NCI-H510A (cell line): ENCODE measurements at regions not wholly inside any gene's neighbourhood (a gene's known extent, or its start where the extent isn't known, plus 50 kb on each side); places are given as distances from the start of the nearest gene placed in this dataset.

Source experiments
- DNase-seq: peaks from one replicate; lab custom pipeline; 2025; lab: John Stamatoyannopoulos, UW

DNA sequence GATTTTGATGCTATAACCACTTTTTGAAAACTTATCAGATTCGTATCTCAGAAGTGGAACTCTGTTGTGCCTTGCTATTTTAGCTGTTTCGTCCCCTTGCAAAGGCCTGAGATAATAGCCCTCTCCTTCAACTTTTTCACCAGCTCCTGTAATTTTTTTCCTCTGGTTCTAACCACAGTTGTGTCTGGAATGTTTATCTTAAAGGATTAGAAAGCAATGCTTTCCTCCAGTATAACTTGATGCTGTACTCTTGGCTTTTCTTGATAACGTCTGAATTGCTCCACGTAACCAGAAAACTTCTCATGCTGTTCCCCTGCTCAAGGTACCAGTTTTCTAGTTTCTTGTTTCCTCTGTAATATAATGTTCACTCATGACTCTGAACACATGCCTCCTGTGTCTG is 209.4 kb downstream of the DTWD2 start:
- no peak for DNase-seq

GRCh38 chr5:118777189-118777736 is 211.1 kb downstream of the DTWD2 start:
- DNase-seq: no peak

- DNase-seq: no peak
Measured at GRCh38 chr5:118776755-118777154, 211.6 kb downstream of the DTWD2 start.

DNA sequence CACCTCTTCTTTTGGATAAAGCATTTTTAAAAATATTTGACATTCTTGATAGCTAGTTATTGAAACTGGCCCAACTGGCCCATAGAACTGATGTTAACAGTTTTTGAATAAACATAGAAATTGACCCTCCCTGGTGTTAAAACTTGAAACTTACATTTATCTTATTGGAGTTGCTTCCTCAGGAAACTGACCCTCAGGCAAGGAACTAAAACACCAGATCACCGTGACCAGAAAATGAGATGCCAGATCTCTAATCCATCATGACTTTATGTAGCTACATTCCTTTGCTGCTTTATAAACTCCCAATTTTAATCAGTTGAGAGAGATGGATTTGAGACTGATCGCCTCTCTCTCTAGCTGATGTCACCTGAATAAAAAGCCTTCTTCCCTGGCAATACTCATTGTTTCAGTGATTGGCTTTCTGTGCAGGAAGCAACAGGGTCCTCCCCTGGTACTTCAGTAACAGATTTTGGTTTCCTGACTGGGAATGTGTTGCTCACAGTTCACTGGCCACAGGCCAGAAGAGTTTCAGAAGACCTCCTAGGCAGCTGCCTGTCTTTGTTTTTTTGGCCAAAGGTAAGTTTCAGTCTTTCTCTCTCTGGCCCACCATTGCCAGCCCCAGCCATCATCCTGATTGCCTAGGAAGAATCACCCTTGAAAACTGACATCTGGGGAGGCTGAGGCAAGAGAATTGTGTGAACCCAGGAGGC is 212.4 kb downstream of the DTWD2 start:
- DNase-seq: no peak

GRCh38 chr5:118768607-118769175 is 219.7 kb downstream of the DTWD2 start:
- no peak for DNase-seq

DNA sequence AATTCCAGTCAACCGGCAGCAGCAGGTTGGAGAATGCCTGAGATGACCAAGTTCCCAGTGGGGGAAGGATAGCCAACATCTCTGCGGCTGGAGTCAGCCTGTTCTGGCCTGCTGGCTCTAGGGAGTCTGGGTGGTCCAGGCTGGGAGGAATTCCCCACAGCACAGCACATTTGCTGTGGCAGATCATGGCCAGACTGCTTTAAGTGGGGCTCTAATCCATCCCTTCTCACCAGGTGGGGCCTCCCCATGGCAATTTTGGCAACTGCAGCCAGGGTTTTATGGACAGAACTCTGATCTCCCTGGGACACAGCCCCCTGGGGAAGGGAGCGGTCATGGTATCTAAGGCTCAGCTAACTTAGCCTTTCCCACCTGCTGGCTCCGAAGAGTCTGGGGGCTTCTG is 226.1 kb downstream of the DTWD2 start:
- DNase-seq: no peak

DNA sequence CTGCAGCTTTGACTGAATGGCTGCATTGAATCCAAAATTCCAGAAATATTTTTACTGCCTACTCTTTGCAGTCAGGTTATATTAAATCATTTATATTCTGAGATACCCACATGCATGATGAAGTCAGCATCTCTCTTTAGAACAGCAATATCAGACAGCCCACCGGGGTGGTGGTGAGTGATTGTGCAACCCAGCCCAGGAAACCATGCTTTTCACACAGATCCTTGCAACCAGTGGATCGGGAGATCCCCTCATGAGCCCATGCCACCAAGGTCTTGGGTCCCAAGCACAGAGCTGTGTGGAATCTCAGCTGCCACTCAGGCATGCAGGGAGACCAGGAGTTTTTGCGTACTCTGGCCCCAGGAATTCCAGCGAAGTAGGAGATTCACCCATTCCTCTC is 226.5 kb downstream of the DTWD2 start:
- no peak for DNase-seq

DNA sequence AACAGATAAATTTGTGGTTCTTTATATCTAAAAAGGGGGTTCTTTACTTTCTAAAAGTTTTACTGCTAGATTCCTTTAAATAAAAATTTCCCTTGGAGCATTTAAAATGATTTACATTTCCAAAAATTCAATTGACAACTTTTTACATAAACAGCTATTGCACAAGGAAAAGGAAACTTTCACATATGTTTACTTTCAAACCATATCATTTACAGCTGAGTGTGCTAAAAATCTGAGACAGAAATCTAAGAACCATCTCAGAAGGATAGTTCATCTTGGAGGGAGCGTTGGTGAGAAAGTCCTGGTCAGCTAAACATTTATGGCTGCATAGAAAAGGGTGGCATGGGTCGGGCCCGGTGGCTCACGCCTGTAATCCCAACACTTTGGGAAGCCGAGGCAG is 235.4 kb downstream of the DTWD2 start:
- no peak for DNase-seq

GRCh38 chr5:118736396-118736795 is 252.0 kb downstream of the DTWD2 start:
- no peak for DNase-seq

GRCh38 chr5:118733394-118733793 is 255.0 kb downstream of the DTWD2 start:
- no peak for DNase-seq

- no peak for DNase-seq
Measured at GRCh38 chr5:118728191-118728590, 260.2 kb downstream of the DTWD2 start.

DNA sequence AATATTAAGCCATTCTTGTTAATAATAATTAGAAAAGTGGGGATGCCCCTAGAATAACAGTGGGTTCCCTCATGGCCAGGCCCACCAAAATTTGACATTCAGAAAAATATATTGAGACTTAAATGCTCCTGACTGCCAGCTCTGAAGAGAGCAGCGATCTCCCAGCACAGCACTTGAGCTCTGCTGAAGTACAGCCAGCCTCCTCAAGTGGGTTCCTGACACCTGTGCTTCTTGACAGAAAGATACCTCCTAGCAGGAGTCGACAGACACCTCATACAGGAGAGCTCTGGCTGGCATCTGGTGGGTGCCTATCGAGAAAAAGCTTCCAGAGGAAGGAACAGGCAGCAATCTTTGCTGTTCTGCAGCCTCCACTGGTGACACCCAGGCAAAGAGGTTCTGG is 261.5 kb downstream of the DTWD2 start:
- no peak for DNase-seq

DNA sequence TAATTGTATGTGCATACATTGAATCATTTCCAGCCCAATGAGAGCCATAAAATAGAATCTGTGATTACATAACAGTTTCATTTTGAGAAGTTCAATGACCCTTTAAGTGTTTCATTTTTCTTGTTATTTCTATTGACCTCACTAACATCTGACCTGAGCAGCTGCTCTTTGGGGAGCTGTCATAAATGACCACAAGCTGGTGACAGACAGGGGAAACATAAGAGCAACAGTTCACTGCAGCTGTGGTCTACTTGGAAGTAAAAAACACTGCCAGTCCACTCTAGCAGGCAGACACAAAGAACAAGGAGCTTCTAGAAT is 265.4 kb downstream of the DTWD2 start:
- no peak for DNase-seq

GRCh38 chr5:118722122-118723020 is 266.0 kb downstream of the DTWD2 start:
- no peak for DNase-seq

DNA sequence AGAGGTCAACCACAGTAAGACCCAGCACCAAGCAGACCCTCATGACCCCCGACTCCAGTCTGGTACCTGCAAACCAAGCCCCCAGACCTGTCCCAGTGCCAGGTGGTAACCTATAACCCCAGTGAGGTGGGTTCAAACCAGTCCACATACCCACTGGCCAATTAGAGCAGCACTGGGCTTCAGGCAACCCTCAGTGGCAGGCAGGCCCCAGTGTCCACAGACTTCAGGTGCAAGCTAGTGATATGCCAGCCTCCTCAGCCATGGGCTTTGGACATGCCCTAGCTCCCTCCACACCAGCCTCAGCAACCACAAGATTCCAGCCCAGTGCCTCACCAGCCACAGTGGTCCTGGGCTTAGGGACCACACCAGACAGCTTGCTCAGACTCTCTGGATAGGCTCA is 276.6 kb downstream of the DTWD2 start:
- DNase-seq: no peak

DNA sequence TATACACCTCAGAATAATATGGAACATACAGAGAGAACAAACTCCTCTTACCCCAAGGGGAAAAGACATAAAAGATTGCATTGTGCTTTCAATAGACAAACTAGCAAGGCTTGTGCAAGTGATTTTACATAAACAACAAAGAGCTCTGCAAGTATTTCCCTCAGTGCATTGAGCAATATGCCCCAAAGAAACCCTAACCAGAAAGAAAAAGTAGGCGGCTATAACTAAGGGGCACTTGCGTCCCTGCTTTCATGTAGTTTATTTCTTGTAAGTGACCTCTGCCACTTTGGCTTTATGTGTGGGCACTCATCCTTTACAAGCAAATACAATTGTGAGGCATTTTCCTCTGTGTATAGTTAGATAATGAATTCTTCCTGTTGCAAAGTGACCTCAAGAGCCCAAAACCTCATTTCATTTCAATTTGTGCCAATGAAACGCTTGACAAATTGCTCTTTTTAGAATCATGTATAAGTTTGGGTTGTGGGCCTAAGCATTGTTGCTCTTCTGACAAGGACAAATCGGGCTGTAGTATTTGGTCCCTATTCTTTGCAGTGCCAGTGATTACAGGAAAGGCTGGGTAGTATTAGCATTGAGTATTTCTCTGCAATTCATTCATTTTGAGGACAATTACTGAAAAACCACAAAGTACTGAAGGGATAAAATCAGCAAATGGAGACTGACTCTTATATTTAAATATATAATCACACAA is 282.2 kb downstream of the DTWD2 start:
- no peak for DNase-seq

DNA sequence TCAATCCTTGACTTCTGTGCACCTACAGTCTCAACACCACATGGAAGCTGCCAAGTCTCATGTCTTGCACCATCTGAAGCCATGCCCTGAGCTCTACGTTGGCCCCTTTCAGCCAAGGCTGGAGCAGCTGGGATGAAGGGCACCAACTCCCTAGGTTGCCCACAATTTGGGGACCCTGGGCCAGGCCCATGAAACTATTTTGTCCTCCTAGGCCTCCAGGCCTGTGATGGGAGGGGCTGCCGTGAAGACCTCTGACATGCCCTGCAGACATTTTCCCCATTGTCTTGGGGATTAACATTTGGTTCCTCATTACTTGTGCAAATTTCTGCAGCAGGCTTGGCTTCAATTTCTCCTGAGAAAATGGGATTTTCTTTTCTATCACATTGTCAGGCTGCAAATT is 285.1 kb downstream of the DTWD2 start:
- no peak for DNase-seq

DNA sequence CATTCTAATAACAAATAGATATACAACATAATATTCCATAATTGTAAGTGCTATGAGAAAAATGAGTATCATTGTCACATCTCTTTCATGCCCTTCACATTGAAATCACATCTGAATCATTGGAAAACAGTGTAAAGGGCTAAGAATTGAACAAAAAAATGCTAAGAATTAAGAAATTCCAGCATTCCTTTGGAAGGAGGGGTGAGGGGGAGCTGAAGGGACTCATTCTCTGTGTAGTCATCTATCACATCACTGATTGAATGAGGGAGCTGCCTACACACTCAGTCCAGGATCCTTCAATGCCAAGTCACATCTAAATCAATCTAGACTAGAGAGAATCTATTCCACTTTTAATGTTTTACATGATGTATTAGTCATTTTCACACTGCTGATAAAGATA is 286.6 kb downstream of the DTWD2 start:
- DNase-seq: no peak

GRCh38 chr5:118700510-118700909 is 287.8 kb downstream of the DTWD2 start:
- DNase-seq: no peak

GRCh38 chr5:118698774-118699173 is 289.6 kb downstream of the DTWD2 start:
- no peak for DNase-seq

DNA sequence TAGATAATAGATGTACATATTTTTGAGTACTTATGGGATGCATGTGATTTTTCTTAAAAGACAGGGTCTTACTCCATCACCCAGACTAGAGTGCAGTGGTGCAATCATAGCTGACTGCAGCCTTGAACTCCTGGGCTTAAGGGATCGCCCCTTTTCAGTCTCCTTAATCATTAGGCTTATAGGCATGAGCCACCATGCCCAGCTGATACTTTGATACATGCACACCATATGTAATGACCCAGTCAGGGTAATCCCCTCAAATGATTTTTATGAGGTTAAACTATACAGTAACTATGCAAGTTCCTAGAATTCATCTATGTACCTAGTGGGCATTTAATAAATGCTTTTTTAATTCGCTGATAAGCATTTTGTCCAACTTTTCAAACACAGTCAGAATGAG is 292.3 kb downstream of the DTWD2 start:
- no peak for DNase-seq

- no peak for DNase-seq
Measured at GRCh38 chr5:118692811-118693342, 295.5 kb downstream of the DTWD2 start.
